CD8-positive, alpha-beta memory T cell (primary cell): ENCODE measurements at regions not wholly inside any gene's neighbourhood (a gene's known extent, or its start where the extent isn't known, plus 50 kb on each side); places are given as distances from the start of the nearest gene placed in this dataset.

Experiments
- CTCF ChIA-PET: fragments of 350-600 bp; sonication (Branson Sonifier 250); formaldehyde crosslinking; loops from one replicate; lab custom pipeline; 2021; ENCODE audit warnings: antibody characterized with exemption; lab: Charles Lee
- POLR2A ChIA-PET: fragments of 350-600 bp; sonication (Branson Sonifier 250); formaldehyde crosslinking; loops from one replicate; lab custom pipeline; 2021; ENCODE audit warnings: antibody characterized with exemption; lab: Charles Lee
- DNase-seq, 5 donors: peaks; one replicate each; pipeline versions ENCODE4 v3.0.0 to v3.0.0-alpha.2; 2020 to 2022; ENCODE audit warnings: mixed read lengths in 1 of 5
- H3K27ac ChIP-seq: one replicate; pipeline ENCODE4 v1.7.0; 2013; ENCODE audit warnings: low read depth, mild to moderate bottlenecking, low read length, moderate library complexity
- H3K27me3 ChIP-seq: 2 replicates; pipeline ENCODE4 v1.7.0; 2013; ENCODE audit warnings: low read length, mild to moderate bottlenecking; ENCODE audit not compliant: insufficient read depth, poor library complexity, severe bottlenecking
- H3K36me3 ChIP-seq: 2 replicates; pipeline ENCODE4 v1.7.0; 2013; ENCODE audit warnings: mild to moderate bottlenecking, low read length, moderate library complexity; ENCODE audit not compliant: insufficient read depth
- H3K4me1 ChIP-seq: 2 replicates; pipeline ENCODE4 v1.7.0; 2013; ENCODE audit warnings: mild to moderate bottlenecking, low read length, moderate library complexity; ENCODE audit not compliant: insufficient read depth
- H3K4me3 ChIP-seq: 2 replicates; pipeline ENCODE4 v1.7.0; 2013; ENCODE audit warnings: mild to moderate bottlenecking, low read length
- H3K9me3 ChIP-seq: 2 replicates; pipeline ENCODE4 v1.7.0; 2013; ENCODE audit warnings: mild to moderate bottlenecking, low read length
- H3K27ac Mint-ChIP-seq, 8 donors: one replicate each; pipeline ENCODE4 v1.8.0; 2020 to 2021; ENCODE audit warnings: mixed read lengths in 8 of 8, mild to moderate bottlenecking in 6 of 8, inconsistent platforms in 3 of 8, moderate library complexity in 3 of 8
- H3K27me3 Mint-ChIP-seq, 2 donors: one replicate each; pipeline ENCODE4 v1.8.0; 2020 to 2021; ENCODE audit warnings: mixed read lengths in 2 of 2, mild to moderate bottlenecking in 1 of 2, moderate library complexity in 1 of 2
- H3K36me3 Mint-ChIP-seq, 3 donors: one replicate each; pipeline ENCODE4 v1.8.0; 2020 to 2021; ENCODE audit warnings: mixed read lengths in 3 of 3, inconsistent platforms in 1 of 3, mild to moderate bottlenecking in 1 of 3
- H3K4me1 Mint-ChIP-seq, 3 donors: one replicate each; pipeline ENCODE4 v1.8.0; 2020 to 2021; ENCODE audit warnings: mixed read lengths in 3 of 3, inconsistent platforms in 1 of 3, mild to moderate bottlenecking in 1 of 3
- H3K4me3 Mint-ChIP-seq, 7 donors: one replicate each; pipeline ENCODE4 v1.8.0; 2020 to 2021; ENCODE audit warnings: mixed read lengths in 7 of 7, mild to moderate bottlenecking in 6 of 7, moderate library complexity in 4 of 7, inconsistent platforms in 2 of 7
- H3K9me3 Mint-ChIP-seq, 5 donors: one replicate each; pipeline ENCODE4 v1.8.0; 2020 to 2022; ENCODE audit warnings: mixed read lengths in 5 of 5, mild to moderate bottlenecking in 3 of 5, moderate library complexity in 2 of 5, inconsistent platforms in 1 of 5

GRCh38 chr5:89253666-89254352 is 370.8 kb upstream of the MEF2C start:
- H3K4me1 Mint-ChIP-seq: no peaks in the 10 kb centered on the region
- DNase-seq: no peak
- Histone ChIP-seq H3K4me1 (no peaks in the 10 kb centered on the region), H3K27ac (no peak overlapping the region), H3K36me3 (no peaks in the 10 kb centered on the region), H3K4me3 (no peak overlapping the region), H3K9me3 (no peaks in the 10 kb centered on the region), H3K27me3 (no peaks in the 10 kb centered on the region)
- no peak overlapping the region for H3K4me3 Mint-ChIP-seq
- POLR2A ChIA-PET: no interaction called here
- H3K9me3 Mint-ChIP-seq: peaks cover 2 to 7% (median 4%) of the 10 kb centered on the region in 5 donors
- CTCF ChIA-PET: no interaction called here
- no peak overlapping the region for H3K27ac Mint-ChIP-seq
- no peaks in the 10 kb centered on the region for H3K36me3 Mint-ChIP-seq
- H3K27me3 Mint-ChIP-seq: no peaks in the 10 kb centered on the region

GRCh38 chr5:89246864-89247263 is 363.9 kb upstream of the MEF2C start:
- H3K27me3 ChIP-seq: no peaks in the 10 kb centered on the region
- Mint-ChIP-seq H3K27me3 (no peaks in the 10 kb centered on the region), H3K4me1 (no peaks in the 10 kb centered on the region), H3K36me3 (no peaks in the 10 kb centered on the region), H3K9me3 (peaks cover 0 to 9% (median 2%) of the 10 kb centered on the region in 5 donors), H3K4me3 (no peak overlapping the region), H3K27ac (no peak overlapping the region)
- H3K36me3 ChIP-seq: no peaks in the 10 kb centered on the region
- CTCF ChIA-PET: no interaction called here
- no peak overlapping the region for H3K4me3 ChIP-seq
- H3K27ac ChIP-seq: no peak overlapping the region
- H3K4me1 ChIP-seq: no peaks in the 10 kb centered on the region
- H3K9me3 ChIP-seq: no peaks in the 10 kb centered on the region
- POLR2A ChIA-PET: no interaction called here
- no peak for DNase-seq

- CTCF ChIA-PET: no interaction called here
- H3K36me3 Mint-ChIP-seq: no peaks in the 10 kb centered on the region
- Histone ChIP-seq H3K4me1 (no peaks in the 10 kb centered on the region), H3K9me3 (no peaks in the 10 kb centered on the region), H3K27ac (no peak overlapping the region), H3K27me3 (no peaks in the 10 kb centered on the region), H3K36me3 (no peaks in the 10 kb centered on the region), H3K4me3 (no peak overlapping the region)
- no peak overlapping the region for H3K27ac Mint-ChIP-seq
- no peak for DNase-seq
- H3K4me3 Mint-ChIP-seq: no peak overlapping the region
- peaks cover 0 to 9% (median 0%) of the 10 kb centered on the region in 5 donors for H3K9me3 Mint-ChIP-seq
- no peaks in the 10 kb centered on the region for H3K27me3 Mint-ChIP-seq
- H3K4me1 Mint-ChIP-seq: no peaks in the 10 kb centered on the region
- POLR2A ChIA-PET: no interaction called here
These were observed 363.3 kb upstream of the MEF2C start for GRCh38 chr5:89246252-89246651.

- Mint-ChIP-seq H3K27ac (no peak overlapping the region), H3K4me1 (no peaks in the 10 kb centered on the region), H3K9me3 (peaks cover 0 to 9% (median 2%) of the 10 kb centered on the region in 5 donors), H3K4me3 (no peak overlapping the region), H3K27me3 (no peaks in the 10 kb centered on the region), H3K36me3 (no peaks in the 10 kb centered on the region)
- Histone ChIP-seq H3K4me3 (no peak overlapping the region), H3K27me3 (no peaks in the 10 kb centered on the region), H3K27ac (no peak overlapping the region), H3K4me1 (no peaks in the 10 kb centered on the region), H3K36me3 (no peaks in the 10 kb centered on the region), H3K9me3 (no peaks in the 10 kb centered on the region)
- DNase-seq: no peak
- CTCF ChIA-PET: no interaction called here
- POLR2A ChIA-PET: no interaction called here
These were observed 360.6 kb upstream of the MEF2C start for GRCh38 chr5:89243611-89244010.

- DNase-seq: no peak
- no peaks in the 10 kb centered on the region for H3K36me3 ChIP-seq
- H3K27ac ChIP-seq: no peak overlapping the region
- Mint-ChIP-seq H3K4me1 (no peaks in the 10 kb centered on the region), H3K9me3 (peaks cover 0 to 2% (median 0%) of the 10 kb centered on the region in 5 donors), H3K27me3 (no peaks in the 10 kb centered on the region), H3K36me3 (no peaks in the 10 kb centered on the region), H3K4me3 (no peak overlapping the region), H3K27ac (no peak overlapping the region)
- no peaks in the 10 kb centered on the region for H3K9me3 ChIP-seq
- H3K27me3 ChIP-seq: no peaks in the 10 kb centered on the region
- CTCF ChIA-PET: no interaction called here
- H3K4me1 ChIP-seq: no peaks in the 10 kb centered on the region
- POLR2A ChIA-PET: no interaction called here
- no peak overlapping the region for H3K4me3 ChIP-seq
These were observed 358.2 kb upstream of the MEF2C start for GRCh38 chr5:89241186-89241585.

GRCh38 chr5:89236900-89237299 is 353.9 kb upstream of the MEF2C start:
- Mint-ChIP-seq H3K9me3 (peaks cover 0 to 2% (median 0%) of the 10 kb centered on the region in 5 donors), H3K27ac (no peak overlapping the region), H3K4me3 (no peak overlapping the region), H3K36me3 (no peaks in the 10 kb centered on the region), H3K27me3 (no peaks in the 10 kb centered on the region), H3K4me1 (no peaks in the 10 kb centered on the region)
- POLR2A ChIA-PET: no interaction called here
- H3K27ac ChIP-seq: no peak overlapping the region
- DNase-seq: no peak
- H3K9me3 ChIP-seq: no peaks in the 10 kb centered on the region
- H3K27me3 ChIP-seq: no peaks in the 10 kb centered on the region
- H3K4me3 ChIP-seq: no peak overlapping the region
- CTCF ChIA-PET: no interaction called here
- no peaks in the 10 kb centered on the region for H3K36me3 ChIP-seq
- H3K4me1 ChIP-seq: no peaks in the 10 kb centered on the region

- Mint-ChIP-seq H3K4me1 (no peaks in the 10 kb centered on the region), H3K27me3 (no peaks in the 10 kb centered on the region), H3K9me3 (peaks cover 0 to 4% (median 0%) of the 10 kb centered on the region in 5 donors), H3K27ac (no peak overlapping the region), H3K4me3 (no peak overlapping the region), H3K36me3 (no peaks in the 10 kb centered on the region)
- Histone ChIP-seq H3K4me3 (no peak overlapping the region), H3K9me3 (no peaks in the 10 kb centered on the region), H3K27me3 (no peaks in the 10 kb centered on the region), H3K36me3 (no peaks in the 10 kb centered on the region), H3K4me1 (no peaks in the 10 kb centered on the region), H3K27ac (no peak overlapping the region)
- no peak for DNase-seq
- CTCF ChIA-PET: no interaction called here
- POLR2A ChIA-PET: no interaction called here
These were observed 350.5 kb upstream of the MEF2C start for GRCh38 chr5:89233462-89233861.

GRCh38 chr5:89232139-89232603 is 349.2 kb upstream of the MEF2C start:
- Histone ChIP-seq H3K27me3 (no peaks in the 10 kb centered on the region), H3K27ac (no peak overlapping the region), H3K36me3 (no peaks in the 10 kb centered on the region), H3K4me3 (no peak overlapping the region), H3K9me3 (no peaks in the 10 kb centered on the region), H3K4me1 (no peaks in the 10 kb centered on the region)
- Mint-ChIP-seq H3K27me3 (no peaks in the 10 kb centered on the region), H3K4me3 (no peak overlapping the region), H3K9me3 (peaks cover 0 to 4% (median 0%) of the 10 kb centered on the region in 5 donors), H3K4me1 (no peaks in the 10 kb centered on the region), H3K27ac (no peak overlapping the region), H3K36me3 (no peaks in the 10 kb centered on the region)
- no peak for DNase-seq
- POLR2A ChIA-PET: no interaction called here
- CTCF ChIA-PET: interaction anchor here (1.1 kb wide), 1 partner anchor 12 kb away, joined by 3 read pairs; no protein-coding TSS in a partner anchor
